HG02970 (cell line): ENCODE measurements at regions not wholly inside any gene's neighbourhood (a gene's known extent, or its start where the extent isn't known, plus 50 kb on each side); places are given as distances from the start of the nearest gene placed in this dataset.

Source experiments
- ATAC-seq: cut with Tn5 transposase; IDR thresholded peaks from one replicate; pipeline ENCODE4 v1.9.1; 2021; ENCODE audit warnings: mild to moderate bottlenecking, moderate library complexity, moderate number of reproducible peaks; ENCODE audit not compliant: unreplicated experiment, low FRiP score

GRCh38 chr2:145984580-145984979 is 1464.7 kb upstream of the ZEB2 start:
- no peak for ATAC-seq

GRCh38 chr2:145980318-145980717 is 1460.4 kb upstream of the ZEB2 start:
- ATAC-seq = no peak

DNA sequence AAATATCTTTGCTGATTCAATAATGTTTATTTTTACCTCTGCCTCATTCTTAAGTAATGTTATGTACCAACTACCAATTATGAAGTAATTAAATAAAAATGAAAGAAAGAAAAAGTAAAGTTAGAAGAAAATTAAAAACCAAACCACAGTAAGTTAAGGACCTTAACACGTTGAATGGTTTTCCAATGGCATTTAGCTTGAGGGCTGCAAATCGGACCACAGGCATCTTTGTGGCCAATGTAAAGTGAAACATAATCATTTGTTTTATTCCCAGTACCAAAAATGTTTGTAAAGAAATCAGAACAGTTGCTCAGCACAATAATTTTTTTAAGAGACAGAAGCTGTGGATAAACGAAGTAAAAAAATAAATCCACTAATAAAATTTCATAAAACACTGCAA is 1455.5 kb upstream of the ZEB2 start:
- ATAC-seq = no peak

GRCh38 chr2:145961846-145962245 is 1441.9 kb upstream of the ZEB2 start:
- no peak for ATAC-seq

- no peak for ATAC-seq
Observed at GRCh38 chr2:145960479-145961163, 1440.7 kb upstream of the ZEB2 start.

- no peak for ATAC-seq
Observed at GRCh38 chr2:145958611-145959010, 1438.7 kb upstream of the ZEB2 start.

GRCh38 chr2:145957929-145958328 is 1438.0 kb upstream of the ZEB2 start:
- no peak for ATAC-seq

DNA sequence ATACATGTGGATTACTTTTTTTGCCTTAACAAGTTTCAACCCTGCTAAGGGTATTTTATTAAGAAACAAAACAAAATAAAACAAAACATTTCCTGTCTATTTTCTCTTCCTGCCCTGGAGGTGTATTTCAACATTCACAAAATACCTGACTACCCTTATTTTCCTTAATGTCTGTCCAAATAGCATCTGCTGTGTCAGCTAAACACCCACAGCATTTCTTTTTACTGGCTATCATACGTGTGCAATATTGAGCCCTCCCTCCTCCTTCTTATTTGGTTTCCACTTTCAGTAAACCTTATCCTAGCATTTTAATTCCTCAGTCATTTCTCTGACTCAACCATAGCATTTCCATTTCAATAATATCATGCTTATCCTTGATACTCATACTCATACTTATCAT is 1420.0 kb upstream of the ZEB2 start:
- ATAC-seq = no peak

GRCh38 chr2:145935016-145935415 is 1415.1 kb upstream of the ZEB2 start:
- no peak for ATAC-seq

GRCh38 chr2:145931781-145932395 is 1412.0 kb upstream of the ZEB2 start:
- no peak for ATAC-seq

DNA sequence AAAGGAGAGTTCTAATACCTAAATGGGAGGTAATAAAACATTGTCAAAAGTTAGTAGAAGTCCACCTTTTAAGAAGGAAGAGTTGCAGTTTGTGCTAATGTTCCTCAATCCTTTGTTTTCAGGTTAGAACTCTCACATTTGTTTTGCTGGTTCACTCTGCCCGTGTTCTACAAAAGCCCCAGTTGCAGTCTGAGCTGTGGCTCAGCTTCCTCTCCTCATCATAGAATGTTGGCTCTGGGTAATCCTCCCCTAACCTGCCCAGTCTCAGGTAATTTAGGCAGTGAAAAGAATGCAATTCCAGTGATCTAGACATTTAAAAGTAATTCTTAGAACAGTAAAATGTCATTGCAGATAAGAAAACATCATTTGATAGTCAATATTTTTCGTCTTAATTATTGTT is 1410.4 kb upstream of the ZEB2 start:
- no peak for ATAC-seq

GRCh38 chr2:145927131-145927950 is 1407.4 kb upstream of the ZEB2 start:
- ATAC-seq = no peak

- no peak for ATAC-seq
Observed at GRCh38 chr2:145925591-145925990, 1405.7 kb upstream of the ZEB2 start.

DNA sequence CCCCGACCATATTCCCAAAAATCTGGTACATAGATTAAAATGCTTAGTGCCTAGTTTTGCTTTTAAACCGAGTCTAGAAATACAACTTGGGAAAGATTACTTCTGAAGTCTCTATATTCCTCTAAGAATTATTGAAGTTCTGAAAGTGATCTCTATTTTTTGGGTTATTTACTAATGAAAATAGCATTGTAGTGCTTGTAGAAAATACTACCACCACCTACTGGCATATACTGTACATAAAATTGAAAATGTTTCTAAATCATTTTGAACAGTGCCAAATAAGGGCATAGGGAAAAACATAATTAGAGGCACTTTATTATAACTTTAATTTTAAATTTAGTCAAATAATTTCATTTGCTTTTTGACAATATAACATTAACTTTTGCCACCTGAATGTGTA is 1399.6 kb upstream of the ZEB2 start:
- no peak for ATAC-seq

DNA sequence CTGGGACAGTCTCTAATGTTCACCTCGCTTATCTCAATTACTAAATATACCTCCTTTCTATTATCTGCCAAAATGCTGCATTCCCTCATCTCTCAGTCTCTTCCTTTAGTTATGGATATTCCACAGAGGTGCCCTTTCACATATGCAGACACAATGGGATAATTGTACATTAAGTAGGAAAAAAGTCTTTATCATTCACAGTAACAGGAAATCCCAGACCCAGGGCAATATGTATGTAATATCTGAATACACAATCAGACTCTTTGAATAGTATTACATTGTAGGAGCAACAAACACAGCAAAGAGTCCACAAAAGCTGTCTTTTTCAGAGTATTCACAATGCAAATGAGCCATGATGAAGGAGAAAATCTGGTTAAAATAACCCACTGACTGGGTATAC is 1399.0 kb upstream of the ZEB2 start:
- no peak for ATAC-seq

DNA sequence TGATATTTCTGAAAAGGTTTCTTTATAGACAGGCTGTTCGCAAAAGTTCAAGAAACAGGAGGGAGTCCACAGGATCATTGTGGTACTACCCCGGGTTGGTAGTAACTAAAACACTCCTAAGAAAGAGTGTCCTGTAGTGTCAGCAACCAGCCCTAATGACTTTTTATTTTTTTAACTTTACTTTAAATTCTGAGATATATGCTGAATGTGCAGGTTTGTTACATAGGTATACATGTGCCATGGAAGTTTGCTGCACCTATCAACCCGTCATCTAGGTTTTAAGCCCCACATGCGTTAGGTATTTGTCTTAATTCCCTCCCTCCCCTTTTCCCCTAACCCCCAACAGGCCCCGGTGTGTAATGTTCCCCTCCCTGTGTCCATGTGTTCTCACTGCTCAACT is 1396.9 kb upstream of the ZEB2 start:
- no peak for ATAC-seq

DNA sequence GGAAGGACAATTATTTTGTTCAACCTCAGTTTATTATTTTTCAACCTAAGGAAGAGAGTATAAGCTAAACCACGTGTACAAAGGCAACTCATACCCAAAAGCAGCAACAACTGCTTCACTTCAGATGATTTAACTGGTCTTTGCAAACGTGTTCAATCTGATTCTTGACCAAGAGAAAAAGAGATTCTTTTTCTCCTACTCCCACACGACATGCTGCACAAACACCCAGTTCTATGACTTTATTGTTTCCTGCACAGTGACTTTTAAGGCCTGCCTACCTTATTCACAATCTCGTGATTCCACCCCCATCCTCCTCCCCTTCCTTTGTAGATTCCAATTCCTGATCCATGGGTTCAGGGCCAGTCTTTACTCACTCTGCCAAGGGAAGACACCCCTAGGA is 1394.8 kb upstream of the ZEB2 start:
- no peak for ATAC-seq

DNA sequence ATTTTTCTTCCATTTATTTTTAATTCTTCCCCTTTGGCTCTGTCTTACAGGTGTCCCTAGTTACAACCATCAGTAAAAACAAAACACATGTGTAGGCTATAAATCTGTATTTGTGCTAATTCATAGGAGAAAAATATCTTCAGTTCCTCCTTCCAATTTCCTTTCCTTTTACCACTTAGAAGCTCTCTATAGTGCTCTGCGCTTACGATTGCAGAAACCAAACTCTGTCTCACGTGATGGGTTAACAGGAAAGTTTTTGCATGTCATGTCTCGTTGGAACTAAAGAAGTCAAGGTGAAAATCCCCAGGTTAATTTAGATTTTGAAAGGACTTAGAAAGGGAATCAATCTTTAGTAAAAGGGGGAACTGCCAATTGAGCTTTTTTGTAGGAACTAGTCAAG is 1390.5 kb upstream of the ZEB2 start:
- ATAC-seq = no peak

GRCh38 chr2:145909766-145910165 is 1389.8 kb upstream of the ZEB2 start:
- ATAC-seq = no peak

GRCh38 chr2:145909175-145909755 is 1389.3 kb upstream of the ZEB2 start:
- ATAC-seq = no peak

DNA sequence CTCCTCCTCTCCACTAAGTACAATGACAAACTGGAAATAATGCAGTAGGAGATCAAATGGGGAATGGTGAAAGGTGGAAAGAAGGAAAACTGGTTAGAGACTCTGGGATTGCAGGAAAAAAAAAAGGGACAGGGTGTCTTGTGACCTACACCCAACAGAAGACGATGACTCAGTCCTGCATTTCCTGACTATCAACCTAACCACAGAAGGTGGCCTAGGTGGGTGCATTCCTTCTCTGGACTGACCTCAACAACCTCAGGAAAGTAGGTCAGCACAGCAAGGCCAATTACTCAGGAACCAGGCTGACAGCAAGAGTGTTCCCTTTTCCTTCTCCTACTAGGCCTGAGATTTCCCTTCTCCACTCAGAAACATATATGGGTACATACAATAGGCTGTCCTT is 1386.4 kb upstream of the ZEB2 start:
- no peak for ATAC-seq
